HFFc6 (cell line): ENCODE measurements at regions not wholly inside any gene's neighbourhood (a gene's known extent, or its start where the extent isn't known, plus 50 kb on each side); places are given as distances from the start of the nearest gene placed in this dataset.
"Not testable (repeated sequence)": the region's sequence is repeated elsewhere in the genome, so short reads cannot be mapped to it uniquely, and the experiment has no call there.

Experiments
- DNase-seq: peaks from one replicate; pipeline ENCODE4 v3.0.0-alpha.2; 2018
- H3K27ac Mint-ChIP-seq: 2 replicates; pipeline ENCODE4 v1.8.0; 2020; ENCODE audit warnings: mild to moderate bottlenecking, mixed read lengths
- H3K27me3 Mint-ChIP-seq: 2 replicates; pipeline ENCODE4 v1.8.0; 2021; ENCODE audit warnings: mild to moderate bottlenecking, moderate library complexity, mixed read lengths; ENCODE audit not compliant: insufficient read depth
- H3K36me3 Mint-ChIP-seq: 2 replicates; pipeline ENCODE4 v1.8.0; 2021; ENCODE audit warnings: low read depth, mixed read lengths
- H3K4me1 Mint-ChIP-seq: 2 replicates; pipeline ENCODE4 v1.8.0; 2020; ENCODE audit warnings: low read depth, mixed read lengths
- H3K4me3 Mint-ChIP-seq: 2 replicates; pipeline ENCODE4 v1.8.0; 2020; ENCODE audit warnings: mild to moderate bottlenecking, moderate library complexity, mixed read lengths
- H3K9me3 Mint-ChIP-seq: 2 replicates; pipeline ENCODE4 v1.8.0; 2020; ENCODE audit warnings: mild to moderate bottlenecking, mixed read lengths
- CTCF ChIP-seq: fragments of 200-600 bp; sonication (generic); IDR thresholded peaks from 2 replicates; pipeline ENCODE4 v1.5.0; 2021; ENCODE audit warnings: antibody characterized with exemption, mild to moderate bottlenecking

GRCh38 chr21:31518580-31518979, 140.9 kb upstream of the SOD1 start:
- no peak for TF ChIP-seq CTCF
- Mint-ChIP-seq H3K27ac (no peak overlapping the region), H3K36me3 (peaks cover 4% of the 10 kb centered on the region; the same call in 1 of the 2 replicates), H3K4me3 (no peak overlapping the region), H3K9me3 (peaks cover 37% of the 10 kb centered on the region), H3K27me3 (no peaks in the 10 kb centered on the region; the same call in 1 of the 2 replicates), H3K4me1 (no peaks in the 10 kb centered on the region)
- no peak for DNase-seq

GRCh38 chr21:31517664-31518414, 141.7 kb upstream of the SOD1 start:
- Mint-ChIP-seq H3K4me1 (no peaks in the 10 kb centered on the region), H3K27ac (no peak overlapping the region), H3K27me3 (no peaks in the 10 kb centered on the region; the same call in 1 of the 2 replicates), H3K9me3 (peaks cover 40% of the 10 kb centered on the region), H3K36me3 (peaks cover 4% of the 10 kb centered on the region; the same call in 1 of the 2 replicates), H3K4me3 (no peak overlapping the region)
- TF ChIP-seq CTCF = no peak
- DNase-seq = no peak

- no peak for TF ChIP-seq CTCF
- Mint-ChIP-seq H3K27me3 (no peaks in the 10 kb centered on the region; the same call in 1 of the 2 replicates), H3K9me3 (peaks cover 31% of the 10 kb centered on the region), H3K4me1 (no peaks in the 10 kb centered on the region), H3K36me3 (peaks cover 4% of the 10 kb centered on the region; the same call in 1 of the 2 replicates), H3K27ac (no peak overlapping the region), H3K4me3 (no peak overlapping the region)
- no peak for DNase-seq
Measured at GRCh38 chr21:31515253-31515652, 144.2 kb upstream of the SOD1 start.

- DNase-seq = no peak
- TF ChIP-seq CTCF = no peak
- Mint-ChIP-seq H3K4me1 (no peaks in the 10 kb centered on the region), H3K9me3 (peaks cover 34% of the 10 kb centered on the region), H3K4me3 (no peak overlapping the region), H3K27ac (no peak overlapping the region), H3K36me3 (peaks cover 4% of the 10 kb centered on the region; the same call in 1 of the 2 replicates), H3K27me3 (no peaks in the 10 kb centered on the region; the same call in 1 of the 2 replicates)
Measured at GRCh38 chr21:31514598-31514997, 144.9 kb upstream of the SOD1 start.

- not testable (repeated sequence) for H3K4me3 Mint-ChIP-seq, H3K4me1 Mint-ChIP-seq, H3K27ac Mint-ChIP-seq, H3K27me3 Mint-ChIP-seq, DNase-seq, H3K36me3 Mint-ChIP-seq
- peaks cover 41% of the 10 kb centered on the region for H3K9me3 Mint-ChIP-seq
Measured at GRCh38 chr21:31513541-31513940, 146.0 kb upstream of the SOD1 start.

- H3K4me1 Mint-ChIP-seq, H3K36me3 Mint-ChIP-seq, DNase-seq, H3K4me3 Mint-ChIP-seq, H3K27ac Mint-ChIP-seq, H3K27me3 Mint-ChIP-seq: not testable (repeated sequence)
- H3K9me3 Mint-ChIP-seq = peaks cover 44% of the 10 kb centered on the region
Measured at GRCh38 chr21:31511999-31512398, 147.5 kb upstream of the SOD1 start.
